Left lung (tissue), 4 donors: ENCODE measurements at regions not wholly inside any gene's neighbourhood (a gene's known extent, or its start where the extent isn't known, plus 50 kb on each side); places are given as distances from the start of the nearest gene placed in this dataset.
"Not testable (repeated sequence)": the region's sequence is repeated elsewhere in the genome, so short reads cannot be mapped to it uniquely, and the experiment has no call there.

Experiments used
- ATAC-seq: fragments of 200-7000 bp; cut with Tn5 transposase; one replicate; pipeline ENCODE4 v1.9.1; 2020; ENCODE audit warnings: moderate library complexity
- DNase-seq, 4 donors: peaks; one replicate each; pipeline ENCODE4 v3.0.0-alpha.2; 2013 to 2020
- H3K27ac ChIP-seq, 2 donors: fragments of 200-600 bp; sonication (generic) in 1 of 2; one replicate each; pipeline versions ENCODE4 v1.5.0 to v1.8.0; 2020 to 2021
- H3K27me3 ChIP-seq, 2 donors: fragments of 200-600 bp; sonication (generic) in 1 of 2; one replicate each; pipeline versions ENCODE4 v1.5.0 to v1.8.0; 2020 to 2021
- H3K36me3 ChIP-seq, 2 donors: fragments of 200-600 bp; sonication (generic) in 1 of 2; one replicate each; pipeline versions ENCODE4 v1.5.0 to v1.8.0; 2020 to 2021
- H3K4me1 ChIP-seq, 2 donors: fragments of 200-600 bp; one replicate each; pipeline ENCODE4 v1.8.0; 2021
- H3K4me3 ChIP-seq, 2 donors: fragments of 200-600 bp; sonication (generic) in 1 of 2; one replicate each; pipeline versions ENCODE4 v1.5.0 to v1.8.0; 2020 to 2021; ENCODE audit warnings: mild to moderate bottlenecking in 1 of 2
- H3K9me3 ChIP-seq, 2 donors: fragments of 200-600 bp; sonication (generic) in 1 of 2; one replicate each; pipeline versions ENCODE4 v1.5.0 to v1.8.0; 2020 to 2021
- CTCF ChIP-seq, 2 donors: fragments of 200-600 bp; sonication (generic) in 1 of 2; IDR thresholded peaks; one replicate each; pipeline versions ENCODE4 v1.5.0 to v1.8.0; 2021; ENCODE audit warnings: antibody characterized with exemption in 2 of 2
- intact Hi-C, 2 donors: fragments of 100-400 bp; cut with DNase I; formaldehyde crosslinking; loops; one replicate each; pipeline versions ENCODE4 v1.11.2 to v1.14.2; 2022
- donor health status: DM: no; HTN: yes; CAD: no.
- donor health status: DM: no; HTN: no; CAD: no.

GRCh38 chr2:107742460-107743027 is 84.1 kb upstream of the RGPD4 start:
- intact Hi-C loops: no loop called here
- Histone ChIP-seq H3K9me3 (peaks cover 0 to 2% of the 10 kb centered on the region in 2 donors), H3K27me3 (no peaks in the 10 kb centered on the region), H3K27ac (no peak overlapping the region), H3K4me1 (no peaks in the 10 kb centered on the region), H3K4me3 (no peak overlapping the region), H3K36me3 (no peaks in the 10 kb centered on the region)
- ATAC-seq (no peak), DNase-seq (no peak)
- no peak for TF ChIP-seq CTCF (IDR thresholded peaks at IDR 0.05)

- Histone ChIP-seq H3K4me1 (no peaks in the 10 kb centered on the region), H3K9me3 (peaks cover 0 to 5% of the 10 kb centered on the region in 2 donors), H3K27me3 (no peaks in the 10 kb centered on the region), H3K27ac (no peak overlapping the region), H3K4me3 (no peak overlapping the region), H3K36me3 (no peaks in the 10 kb centered on the region)
- ATAC-seq (no peak), DNase-seq (no peak)
- intact Hi-C loops: no loop called here
- no peak for TF ChIP-seq CTCF (IDR thresholded peaks at IDR 0.05)
Observed at GRCh38 chr2:107743274-107743673, 83.4 kb upstream of the RGPD4 start.

GRCh38 chr2:107745100-107745499 is 81.6 kb upstream of the RGPD4 start:
- no peak overlapping the region for H3K27ac ChIP-seq
- no peak for ATAC-seq
- no peaks in the 10 kb centered on the region for H3K27me3 ChIP-seq
- no peak overlapping the region for H3K4me3 ChIP-seq
- peaks cover 0 to 5% of the 10 kb centered on the region in 2 donors for H3K9me3 ChIP-seq
- TF ChIP-seq CTCF (IDR thresholded peaks at IDR 0.05): no peak
- no peak for DNase-seq
- H3K36me3 ChIP-seq: no peaks in the 10 kb centered on the region
- no peaks in the 10 kb centered on the region for H3K4me1 ChIP-seq
- intact Hi-C loops: no loop called here

GRCh38 chr2:107746552-107747198 is 80.0 kb upstream of the RGPD4 start:
- H3K27me3 ChIP-seq, H3K27ac ChIP-seq, H3K4me3 ChIP-seq, DNase-seq, H3K9me3 ChIP-seq, intact Hi-C loops, H3K36me3 ChIP-seq, ATAC-seq, H3K4me1 ChIP-seq: not testable (repeated sequence)

GRCh38 chr2:107747199-107747963 is 79.3 kb upstream of the RGPD4 start:
- ATAC-seq: not testable (repeated sequence)

GRCh38 chr2:107747964-107748583 is 78.6 kb upstream of the RGPD4 start:
- H3K9me3 ChIP-seq: peaks cover 0 to 5% of the 10 kb centered on the region in 2 donors
- no peak for TF ChIP-seq CTCF (IDR thresholded peaks at IDR 0.05)
- intact Hi-C loops: no loop called here
- DNase-seq (no peak), ATAC-seq (no peak)
- no peaks in the 10 kb centered on the region for H3K4me1 ChIP-seq
- no peak overlapping the region for H3K27ac ChIP-seq
- H3K4me3 ChIP-seq: no peak overlapping the region
- no peaks in the 10 kb centered on the region for H3K36me3 ChIP-seq
- H3K27me3 ChIP-seq: no peaks in the 10 kb centered on the region

More at GRCh38 chr2:107747199-107747963, 79.3 kb upstream of the RGPD4 start:
- H3K36me3 ChIP-seq, H3K4me3 ChIP-seq, H3K27ac ChIP-seq, H3K27me3 ChIP-seq, H3K4me1 ChIP-seq, DNase-seq, H3K9me3 ChIP-seq, intact Hi-C loops: not testable (repeated sequence)
